ENCODE measurements at regions not wholly inside any gene's neighbourhood (a gene's known extent, or its start where the extent isn't known, plus 50 kb on each side); places are given as distances from the start of the nearest gene placed in this dataset.

DNA sequence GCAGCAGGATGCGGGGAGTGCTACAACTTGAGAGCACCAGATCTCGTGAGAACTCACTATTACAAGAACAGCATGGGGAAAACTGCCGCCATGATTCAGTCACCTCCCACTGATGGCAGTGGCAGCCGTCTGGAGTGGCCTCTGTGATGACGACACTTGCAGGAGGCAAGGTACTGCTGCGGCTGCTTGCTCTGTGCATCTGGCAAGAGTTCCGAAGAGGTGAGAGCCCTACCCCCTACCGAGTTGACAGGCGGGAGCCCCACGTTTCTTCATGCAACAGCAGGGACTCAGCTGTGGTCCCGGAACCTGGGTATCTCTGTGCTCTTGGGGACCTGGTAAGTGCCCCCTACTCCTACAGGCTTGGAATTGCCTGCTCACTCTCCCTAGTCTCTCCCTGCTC, 1672.7 kb upstream of the TMEFF2 start:
- Mint-ChIP-seq H3K9me3 (peaks cover 3% of the 10 kb centered on the region), H3K27ac (no peak overlapping the region), H3K4me3 (no peak overlapping the region), H3K27me3 (ENCODE audit: low read depth, poor library complexity) (no peaks in the 10 kb centered on the region), H3K4me1 (no peaks in the 10 kb centered on the region), H3K36me3 (ENCODE audit: low read depth) (no peaks in the 10 kb centered on the region)
- DNase-seq = no peak
- TF ChIP-seq, protein P1, sequence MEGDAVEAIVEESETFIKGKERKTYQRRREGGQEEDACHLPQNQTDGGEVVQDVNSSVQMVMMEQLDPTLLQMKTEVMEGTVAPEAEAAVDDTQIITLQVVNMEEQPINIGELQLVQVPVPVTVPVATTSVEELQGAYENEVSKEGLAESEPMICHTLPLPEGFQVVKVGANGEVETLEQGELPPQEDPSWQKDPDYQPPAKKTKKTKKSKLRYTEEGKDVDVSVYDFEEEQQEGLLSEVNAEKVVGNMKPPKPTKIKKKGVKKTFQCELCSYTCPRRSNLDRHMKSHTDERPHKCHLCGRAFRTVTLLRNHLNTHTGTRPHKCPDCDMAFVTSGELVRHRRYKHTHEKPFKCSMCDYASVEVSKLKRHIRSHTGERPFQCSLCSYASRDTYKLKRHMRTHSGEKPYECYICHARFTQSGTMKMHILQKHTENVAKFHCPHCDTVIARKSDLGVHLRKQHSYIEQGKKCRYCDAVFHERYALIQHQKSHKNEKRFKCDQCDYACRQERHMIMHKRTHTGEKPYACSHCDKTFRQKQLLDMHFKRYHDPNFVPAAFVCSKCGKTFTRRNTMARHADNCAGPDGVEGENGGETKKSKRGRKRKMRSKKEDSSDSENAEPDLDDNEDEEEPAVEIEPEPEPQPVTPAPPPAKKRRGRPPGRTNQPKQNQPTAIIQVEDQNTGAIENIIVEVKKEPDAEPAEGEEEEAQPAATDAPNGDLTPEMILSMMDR (IDR thresholded peaks at IDR 0.05) = no peak

DNA sequence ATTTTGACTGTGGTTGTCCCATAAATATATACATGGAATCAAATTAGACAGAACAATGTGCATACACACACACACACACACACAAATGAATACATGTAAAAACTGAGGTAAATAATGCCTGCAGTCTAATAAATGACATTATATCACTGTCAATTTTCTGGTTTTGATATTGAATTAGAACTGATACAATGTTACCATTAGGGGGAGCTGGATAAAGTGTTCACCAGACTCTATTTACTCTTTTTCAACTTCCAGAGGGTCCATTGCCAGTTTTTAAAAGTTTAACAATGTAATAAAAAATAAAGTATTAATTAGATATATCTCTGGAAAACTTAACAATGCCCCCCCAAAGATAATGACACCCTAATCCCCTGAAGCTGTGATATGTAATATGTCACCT, 1666.8 kb upstream of the TMEFF2 start:
- no peaks in the 10 kb centered on the region for H3K36me3 Mint-ChIP-seq (ENCODE audit: low read depth)

DNA sequence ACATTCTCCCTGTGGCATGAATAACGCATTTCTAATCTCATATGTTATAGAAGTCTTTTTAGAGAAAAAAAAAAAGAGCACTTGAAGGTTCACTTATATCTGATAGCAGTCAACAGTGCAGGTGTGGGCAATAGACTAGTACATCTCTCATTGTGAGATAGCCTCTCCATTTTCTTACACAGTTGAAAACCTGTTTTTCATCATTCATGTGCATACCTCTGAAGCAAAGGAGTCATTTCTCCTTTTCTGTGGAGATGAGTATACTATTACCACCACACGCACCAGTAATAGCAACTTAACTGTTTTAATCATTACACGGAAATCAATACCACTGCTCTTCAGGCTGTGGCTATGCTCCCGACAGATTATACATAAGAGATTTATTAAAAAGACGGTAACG, 1653.3 kb upstream of the TMEFF2 start:
- Mint-ChIP-seq H3K36me3 (ENCODE audit: low read depth) (no peaks in the 10 kb centered on the region), H3K4me3 (no peak overlapping the region), H3K27ac (no peak overlapping the region), H3K27me3 (ENCODE audit: low read depth, poor library complexity) (no peaks in the 10 kb centered on the region), H3K9me3 (no peaks in the 10 kb centered on the region), H3K4me1 (no peaks in the 10 kb centered on the region)
- DNase-seq = no peak
- TF ChIP-seq, protein P1 (IDR thresholded peaks at IDR 0.05) = no peak

More for the DNA sequence above, 1666.8 kb upstream of the TMEFF2 start:
- DNase-seq = no peak
- Mint-ChIP-seq H3K27ac (no peak overlapping the region), H3K27me3 (ENCODE audit: low read depth, poor library complexity) (no peaks in the 10 kb centered on the region), H3K4me1 (no peaks in the 10 kb centered on the region), H3K4me3 (no peak overlapping the region), H3K9me3 (no peaks in the 10 kb centered on the region)
- TF ChIP-seq, protein P1 (IDR thresholded peaks at IDR 0.05) = no peak

DNA sequence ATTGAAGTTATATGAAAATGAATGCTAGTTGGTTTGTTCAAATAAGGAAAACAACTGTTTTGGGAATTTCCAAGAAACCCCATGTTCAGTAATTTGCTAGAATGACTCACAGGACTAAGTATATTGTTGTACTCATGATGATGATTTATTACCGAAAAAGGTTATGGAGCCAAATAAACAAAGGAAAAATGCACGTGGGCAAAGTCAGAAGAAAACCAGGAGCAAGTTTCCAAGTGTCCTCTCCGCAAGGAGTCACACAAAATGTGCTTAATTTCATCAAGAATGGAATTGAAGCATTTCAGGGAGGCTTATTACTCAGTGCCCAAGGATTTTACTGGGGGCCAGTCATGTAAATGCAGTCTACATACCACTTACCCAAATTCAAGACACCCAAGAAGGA, 1652.4 kb upstream of the TMEFF2 start:
- Mint-ChIP-seq H3K9me3 (no peaks in the 10 kb centered on the region), H3K36me3 (ENCODE audit: low read depth) (no peaks in the 10 kb centered on the region), H3K4me3 (no peak overlapping the region), H3K27ac (no peak overlapping the region), H3K27me3 (ENCODE audit: low read depth, poor library complexity) (no peaks in the 10 kb centered on the region), H3K4me1 (no peaks in the 10 kb centered on the region)
- TF ChIP-seq, protein P1 (IDR thresholded peaks at IDR 0.05) = no peak
- no peak for DNase-seq

- H3K4me3 Mint-ChIP-seq = no peak overlapping the region
- TF ChIP-seq, protein P1 (IDR thresholded peaks at IDR 0.05) = no peak
- no peaks in the 10 kb centered on the region for H3K27me3 Mint-ChIP-seq (ENCODE audit: low read depth, poor library complexity)
- no peaks in the 10 kb centered on the region for H3K4me1 Mint-ChIP-seq
- no peaks in the 10 kb centered on the region for H3K36me3 Mint-ChIP-seq (ENCODE audit: low read depth)
- no peak for DNase-seq
- H3K27ac Mint-ChIP-seq = no peak overlapping the region
- H3K9me3 Mint-ChIP-seq = no peaks in the 10 kb centered on the region
Observed at GRCh38 chr2:193845604-193846003, 1650.9 kb upstream of the TMEFF2 start.

DNA sequence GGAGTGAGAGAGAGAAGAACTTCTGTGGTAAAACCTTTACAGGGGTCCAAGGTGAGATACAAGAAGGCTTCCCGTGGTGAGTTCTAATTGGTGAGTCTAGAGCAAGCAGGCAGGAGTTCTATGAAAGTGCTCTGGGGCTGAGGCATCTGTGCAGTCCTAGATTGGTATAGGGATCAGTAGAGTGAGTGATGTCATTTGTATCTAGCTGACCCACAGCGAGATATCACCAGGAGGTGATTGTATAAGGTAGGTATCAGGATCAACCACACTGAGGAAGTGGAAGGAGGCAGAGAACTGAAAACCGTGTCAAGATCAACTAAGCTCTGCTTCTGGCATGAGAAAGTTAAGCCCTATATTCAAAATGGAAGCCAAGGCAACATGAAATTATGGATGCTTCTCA, 1648.9 kb upstream of the TMEFF2 start:
- no peaks in the 10 kb centered on the region for H3K36me3 Mint-ChIP-seq (ENCODE audit: low read depth)

More for the DNA sequence above, 1648.9 kb upstream of the TMEFF2 start:
- Mint-ChIP-seq H3K27me3 (ENCODE audit: low read depth, poor library complexity) (peaks cover 3% of the 10 kb centered on the region), H3K4me3 (no peak overlapping the region), H3K27ac (no peak overlapping the region), H3K4me1 (no peaks in the 10 kb centered on the region), H3K9me3 (no peaks in the 10 kb centered on the region)
- no peak for DNase-seq
- TF ChIP-seq, protein P1 (IDR thresholded peaks at IDR 0.05) = no peak
